LNCAP (cell line): ENCODE measurements at regions not wholly inside any gene's neighbourhood (a gene's known extent, or its start where the extent isn't known, plus 50 kb on each side); places are given as distances from the start of the nearest gene placed in this dataset.

ENCODE experiments used
- TF ChIP-seq, protein P1 (sequence below): fragments of 450-650 bp; IDR thresholded peaks from 2 replicates; pipeline ENCODE4 v1.5.1; 2017; ENCODE audit warnings: mild to moderate bottlenecking

DNA sequence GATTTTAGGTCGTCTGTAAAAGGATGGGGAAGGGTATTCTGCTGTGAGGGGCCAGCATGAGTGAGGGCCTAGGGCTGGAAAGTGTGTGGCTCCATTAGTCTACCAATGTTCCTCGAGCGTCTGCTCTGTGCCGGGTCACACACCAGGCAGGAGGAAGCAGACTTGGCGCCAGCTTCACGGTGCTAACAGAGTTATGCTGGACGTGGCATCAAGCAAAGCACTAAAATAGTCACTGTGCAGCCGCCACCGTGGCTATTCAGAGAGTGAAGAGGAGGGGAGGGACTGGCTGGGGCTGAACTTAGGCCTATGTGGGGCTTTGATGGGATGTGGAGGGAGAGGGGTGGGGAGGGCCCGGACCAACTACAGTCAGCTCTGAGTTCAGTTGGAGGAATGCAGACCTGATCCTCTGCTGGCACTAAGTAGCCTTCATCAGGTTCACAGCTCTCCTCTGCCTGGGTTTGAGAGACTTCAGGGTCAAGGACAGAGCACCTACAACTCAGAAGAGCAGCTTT lies 83.9 kb upstream of the MSX1 start:
- TF ChIP-seq, protein P1, sequence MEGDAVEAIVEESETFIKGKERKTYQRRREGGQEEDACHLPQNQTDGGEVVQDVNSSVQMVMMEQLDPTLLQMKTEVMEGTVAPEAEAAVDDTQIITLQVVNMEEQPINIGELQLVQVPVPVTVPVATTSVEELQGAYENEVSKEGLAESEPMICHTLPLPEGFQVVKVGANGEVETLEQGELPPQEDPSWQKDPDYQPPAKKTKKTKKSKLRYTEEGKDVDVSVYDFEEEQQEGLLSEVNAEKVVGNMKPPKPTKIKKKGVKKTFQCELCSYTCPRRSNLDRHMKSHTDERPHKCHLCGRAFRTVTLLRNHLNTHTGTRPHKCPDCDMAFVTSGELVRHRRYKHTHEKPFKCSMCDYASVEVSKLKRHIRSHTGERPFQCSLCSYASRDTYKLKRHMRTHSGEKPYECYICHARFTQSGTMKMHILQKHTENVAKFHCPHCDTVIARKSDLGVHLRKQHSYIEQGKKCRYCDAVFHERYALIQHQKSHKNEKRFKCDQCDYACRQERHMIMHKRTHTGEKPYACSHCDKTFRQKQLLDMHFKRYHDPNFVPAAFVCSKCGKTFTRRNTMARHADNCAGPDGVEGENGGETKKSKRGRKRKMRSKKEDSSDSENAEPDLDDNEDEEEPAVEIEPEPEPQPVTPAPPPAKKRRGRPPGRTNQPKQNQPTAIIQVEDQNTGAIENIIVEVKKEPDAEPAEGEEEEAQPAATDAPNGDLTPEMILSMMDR: no peak

DNA sequence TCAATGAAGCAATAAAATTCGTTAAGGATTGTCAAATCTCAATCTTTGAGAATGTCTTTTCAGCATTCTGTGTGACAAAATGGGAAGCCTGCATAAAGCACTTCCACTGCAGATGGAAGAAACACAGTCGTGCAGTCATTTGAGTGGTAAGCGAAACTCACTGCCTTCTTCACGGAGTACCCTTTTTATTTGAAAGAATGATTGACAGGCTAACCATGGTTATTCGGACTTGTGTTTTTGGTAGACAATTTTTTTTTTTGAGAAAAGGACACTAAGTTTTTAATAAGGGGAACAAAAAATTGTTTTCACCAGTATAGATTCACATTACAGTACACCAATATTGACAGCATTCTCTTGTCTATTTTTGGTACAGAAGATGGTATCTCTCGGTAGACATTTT lies 86.9 kb upstream of the MSX1 start:
- TF ChIP-seq, protein P1: no peak

DNA sequence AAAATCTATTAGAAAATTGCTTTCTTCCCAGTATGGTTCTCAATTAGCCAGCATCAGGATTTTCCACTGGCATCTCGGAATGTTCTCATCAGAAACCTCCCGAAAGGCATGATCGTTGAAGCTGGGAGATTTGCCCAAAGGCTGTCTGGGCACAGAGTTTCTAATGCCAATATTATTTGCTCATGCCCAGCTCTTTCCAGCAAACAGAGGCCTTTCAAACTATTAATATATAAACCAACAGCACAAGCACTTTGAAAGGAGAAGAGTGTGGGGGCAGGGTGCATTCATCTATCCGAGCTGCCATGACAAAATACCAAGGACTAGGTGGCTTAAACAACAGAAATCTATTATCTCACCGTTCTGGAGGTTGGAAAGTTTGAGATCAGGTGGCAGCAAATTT lies 88.3 kb upstream of the MSX1 start:
- TF ChIP-seq, protein P1: no peak

DNA sequence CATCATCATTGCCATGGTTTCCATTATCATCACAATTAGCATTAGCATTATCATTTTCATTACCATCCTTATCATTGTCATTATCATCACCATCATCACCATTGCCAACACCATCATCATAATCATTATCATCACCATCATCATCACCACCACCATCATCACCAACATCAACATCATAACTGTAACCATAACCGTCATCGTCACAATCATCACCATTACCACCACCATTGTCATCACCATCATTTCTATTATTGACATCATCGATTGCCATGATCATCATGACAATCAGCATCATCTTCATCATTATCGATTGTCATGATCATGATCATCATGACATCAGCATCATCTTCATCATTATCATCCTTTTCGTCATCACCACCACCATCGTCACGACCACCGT lies 88.9 kb upstream of the MSX1 start:
- TF ChIP-seq, protein P1: no peak

DNA sequence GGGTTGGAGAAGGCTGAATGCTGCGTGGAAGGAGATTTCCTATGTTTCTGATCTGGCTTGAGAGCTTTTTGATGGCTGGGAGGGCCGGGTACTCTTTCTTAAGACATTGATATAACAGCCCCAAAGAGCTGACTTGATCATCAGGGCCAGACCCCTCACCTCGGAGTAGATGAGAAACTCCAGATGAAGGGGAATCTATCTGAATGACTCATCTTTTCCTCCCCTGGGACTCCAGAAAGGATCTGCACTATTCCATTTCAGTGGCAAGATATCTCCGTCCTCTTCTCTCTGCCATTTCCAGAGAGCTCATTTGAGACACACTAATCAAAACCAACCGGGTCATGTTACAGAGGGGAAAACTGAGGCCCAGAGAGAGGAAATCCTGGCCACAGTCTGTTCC lies 92.9 kb upstream of the MSX1 start:
- TF ChIP-seq, protein P1: no peak

DNA sequence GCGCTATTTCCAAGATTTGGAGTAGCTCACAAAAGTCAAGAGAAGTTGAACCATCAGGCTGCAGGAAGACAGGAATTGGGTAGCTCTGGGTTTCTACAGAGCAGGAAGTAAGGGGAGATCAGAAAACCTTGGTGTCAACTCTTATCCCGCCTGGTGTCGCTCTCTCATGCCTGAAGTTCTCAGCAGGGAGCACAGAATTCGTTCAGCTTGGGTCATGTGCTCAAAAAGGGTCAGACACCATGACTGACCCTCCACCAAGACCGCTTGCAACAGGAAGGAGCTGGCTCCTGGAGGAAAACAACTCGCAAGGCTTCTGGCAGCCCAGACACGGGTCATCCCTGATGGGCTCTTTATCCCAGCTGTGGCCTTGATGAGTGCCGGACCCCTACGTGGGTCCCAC lies 93.7 kb upstream of the MSX1 start:
- TF ChIP-seq, protein P1: no peak

DNA sequence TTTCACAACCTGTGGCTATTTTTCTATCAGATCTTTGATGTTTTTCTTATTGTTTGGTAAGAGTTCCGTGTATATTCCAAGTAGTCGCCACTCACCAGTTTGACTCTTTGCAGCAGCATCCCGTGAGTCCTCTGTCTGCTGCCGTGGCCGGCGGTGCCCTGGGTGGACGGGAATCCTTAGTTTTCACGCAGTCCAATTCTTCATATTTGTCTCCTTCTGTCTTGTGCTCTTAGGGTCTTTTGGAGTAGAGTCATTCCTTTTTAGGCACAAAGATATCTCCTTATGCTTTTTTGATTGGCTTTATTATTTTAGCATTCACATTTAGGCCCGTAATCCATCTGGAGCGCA lies 94.9 kb upstream of the MSX1 start:
- TF ChIP-seq, protein P1: no peak

DNA sequence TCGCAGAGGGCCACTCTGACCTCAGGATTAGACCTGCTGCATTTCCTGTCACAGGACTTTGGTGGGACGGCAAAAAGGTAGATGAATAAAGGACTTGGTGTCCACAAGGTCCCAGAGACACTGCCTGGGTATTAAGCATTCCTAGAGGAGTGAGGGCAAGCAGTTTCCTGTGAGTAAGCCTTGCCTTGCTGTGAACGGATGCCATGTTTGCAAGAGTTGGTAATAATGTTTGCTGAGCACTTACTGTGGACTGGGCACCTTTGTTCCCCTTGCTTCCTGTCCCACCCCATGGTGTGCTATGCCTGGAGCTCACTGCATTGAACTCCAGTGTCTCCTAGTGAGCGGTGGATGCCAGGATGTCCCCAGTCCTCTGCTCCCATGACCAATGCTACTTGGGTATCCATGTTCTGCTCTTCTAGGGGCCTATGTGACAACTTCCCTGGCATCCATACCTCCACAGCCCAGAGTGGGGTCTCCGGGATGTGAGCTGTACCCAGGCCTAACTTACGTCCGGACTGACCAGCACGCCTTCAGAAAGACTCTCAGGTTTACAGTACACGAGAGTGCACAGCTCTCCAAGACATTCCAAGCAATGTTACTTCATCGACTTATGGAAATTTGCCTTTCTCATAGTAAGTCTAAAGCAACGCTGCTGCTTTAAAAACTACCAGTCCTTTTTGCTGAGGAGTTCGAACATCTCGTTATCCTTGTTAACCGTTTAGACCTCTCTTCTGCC lies 95.5 kb upstream of the MSX1 start:
- TF ChIP-seq, protein P1: no peak
